ENCODE measurements at regions not wholly inside any gene's neighbourhood (a gene's known extent, or its start where the extent isn't known, plus 50 kb on each side); places are given as distances from the start of the nearest gene placed in this dataset.

DNA sequence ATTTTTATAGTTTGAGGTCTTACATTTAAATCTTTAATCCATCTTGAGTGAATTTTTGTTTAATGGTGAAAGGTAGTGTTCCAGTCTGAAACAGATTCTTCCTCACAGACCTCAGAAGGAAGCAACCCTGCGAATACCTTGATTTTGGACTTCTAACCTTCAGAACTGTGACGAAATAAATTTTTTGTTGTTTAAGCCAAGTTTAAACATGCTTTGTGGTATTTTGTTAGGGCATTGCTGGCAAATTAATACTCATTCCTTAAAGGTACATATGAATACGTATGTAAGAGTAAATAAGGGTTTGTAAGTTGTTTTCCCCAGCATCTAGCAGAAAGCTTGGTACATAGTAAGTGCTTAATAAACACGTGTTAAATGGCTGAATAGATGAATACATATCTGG is 100.3 kb downstream of the SEC16B start:
- TF ChIP-seq, protein P1, sequence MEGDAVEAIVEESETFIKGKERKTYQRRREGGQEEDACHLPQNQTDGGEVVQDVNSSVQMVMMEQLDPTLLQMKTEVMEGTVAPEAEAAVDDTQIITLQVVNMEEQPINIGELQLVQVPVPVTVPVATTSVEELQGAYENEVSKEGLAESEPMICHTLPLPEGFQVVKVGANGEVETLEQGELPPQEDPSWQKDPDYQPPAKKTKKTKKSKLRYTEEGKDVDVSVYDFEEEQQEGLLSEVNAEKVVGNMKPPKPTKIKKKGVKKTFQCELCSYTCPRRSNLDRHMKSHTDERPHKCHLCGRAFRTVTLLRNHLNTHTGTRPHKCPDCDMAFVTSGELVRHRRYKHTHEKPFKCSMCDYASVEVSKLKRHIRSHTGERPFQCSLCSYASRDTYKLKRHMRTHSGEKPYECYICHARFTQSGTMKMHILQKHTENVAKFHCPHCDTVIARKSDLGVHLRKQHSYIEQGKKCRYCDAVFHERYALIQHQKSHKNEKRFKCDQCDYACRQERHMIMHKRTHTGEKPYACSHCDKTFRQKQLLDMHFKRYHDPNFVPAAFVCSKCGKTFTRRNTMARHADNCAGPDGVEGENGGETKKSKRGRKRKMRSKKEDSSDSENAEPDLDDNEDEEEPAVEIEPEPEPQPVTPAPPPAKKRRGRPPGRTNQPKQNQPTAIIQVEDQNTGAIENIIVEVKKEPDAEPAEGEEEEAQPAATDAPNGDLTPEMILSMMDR (IDR thresholded peaks at IDR 0.05), result no peak
- TF ChIP-seq POLR2AphosphoS5 (IDR thresholded peaks at IDR 0.05) (no peak), POLR2A (IDR thresholded peaks at IDR 0.05) (no peak), EP300 (IDR thresholded peaks at IDR 0.05) (no peak)
